ENCODE measurements at regions not wholly inside any gene's neighbourhood (a gene's known extent, or its start where the extent isn't known, plus 50 kb on each side); places are given as distances from the start of the nearest gene placed in this dataset.

GRCh38 chr3:171915275-171915674, 72.1 kb downstream of the TMEM212 start:
- TF ChIP-seq, protein P1, sequence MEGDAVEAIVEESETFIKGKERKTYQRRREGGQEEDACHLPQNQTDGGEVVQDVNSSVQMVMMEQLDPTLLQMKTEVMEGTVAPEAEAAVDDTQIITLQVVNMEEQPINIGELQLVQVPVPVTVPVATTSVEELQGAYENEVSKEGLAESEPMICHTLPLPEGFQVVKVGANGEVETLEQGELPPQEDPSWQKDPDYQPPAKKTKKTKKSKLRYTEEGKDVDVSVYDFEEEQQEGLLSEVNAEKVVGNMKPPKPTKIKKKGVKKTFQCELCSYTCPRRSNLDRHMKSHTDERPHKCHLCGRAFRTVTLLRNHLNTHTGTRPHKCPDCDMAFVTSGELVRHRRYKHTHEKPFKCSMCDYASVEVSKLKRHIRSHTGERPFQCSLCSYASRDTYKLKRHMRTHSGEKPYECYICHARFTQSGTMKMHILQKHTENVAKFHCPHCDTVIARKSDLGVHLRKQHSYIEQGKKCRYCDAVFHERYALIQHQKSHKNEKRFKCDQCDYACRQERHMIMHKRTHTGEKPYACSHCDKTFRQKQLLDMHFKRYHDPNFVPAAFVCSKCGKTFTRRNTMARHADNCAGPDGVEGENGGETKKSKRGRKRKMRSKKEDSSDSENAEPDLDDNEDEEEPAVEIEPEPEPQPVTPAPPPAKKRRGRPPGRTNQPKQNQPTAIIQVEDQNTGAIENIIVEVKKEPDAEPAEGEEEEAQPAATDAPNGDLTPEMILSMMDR (IDR thresholded peaks at IDR 0.05; ENCODE audit: low read depth, low read length, poor library complexity, severe bottlenecking): no peak
- TF ChIP-seq EZH2phosphoT487 (IDR thresholded peaks at IDR 0.05; ENCODE audit: borderline replicate concordance, low read length): no peak

All from DOHH2 (cell line).